ENCODE measurements at regions not wholly inside any gene's neighbourhood (a gene's known extent, or its start where the extent isn't known, plus 50 kb on each side); places are given as distances from the start of the nearest gene placed in this dataset.

DNA sequence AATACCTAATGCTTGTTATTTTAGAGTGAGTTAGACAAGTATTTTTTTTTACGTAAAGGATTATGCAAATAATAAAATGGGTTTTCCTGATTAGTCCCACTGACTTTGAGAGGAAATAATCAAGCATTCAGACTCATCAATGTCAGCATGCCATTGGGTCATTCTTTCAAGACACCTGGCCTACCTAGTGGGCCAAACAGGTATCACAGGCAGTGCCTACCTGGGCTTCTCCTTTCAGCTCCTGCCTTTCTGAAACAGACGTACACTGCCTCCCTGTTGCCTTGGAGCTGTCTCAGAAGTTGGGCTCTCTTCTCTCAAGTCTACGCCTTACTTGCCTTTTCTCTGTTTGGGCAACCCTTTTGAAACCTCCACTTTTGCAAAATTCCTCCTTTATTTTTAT lies 545.6 kb downstream of the SNAPC1 start:
- DNase-seq, result no peak

GRCh38 chr14:62308316-62308715 lies 546.1 kb downstream of the SNAPC1 start:
- DNase-seq, result no peak

DNA sequence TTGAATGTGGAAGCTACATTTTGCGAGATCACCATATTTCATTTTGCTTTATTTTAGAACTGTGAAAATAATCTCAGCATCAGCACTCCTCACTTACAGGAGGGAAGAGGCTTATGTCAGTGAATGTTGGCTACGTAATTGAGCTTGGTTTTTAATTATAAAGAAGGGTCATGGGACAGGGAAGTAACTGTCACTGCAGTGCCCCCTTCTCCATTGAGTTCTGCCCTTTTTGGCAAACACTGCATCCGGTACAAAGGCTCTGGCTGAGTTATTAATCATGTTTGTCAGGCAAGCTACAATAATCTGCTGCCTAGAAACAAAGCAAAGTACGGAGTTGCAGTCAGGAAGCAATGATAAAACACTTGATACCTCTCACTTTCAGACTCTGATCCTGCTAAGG lies 546.7 kb downstream of the SNAPC1 start:
- DNase-seq, result no peak

DNA sequence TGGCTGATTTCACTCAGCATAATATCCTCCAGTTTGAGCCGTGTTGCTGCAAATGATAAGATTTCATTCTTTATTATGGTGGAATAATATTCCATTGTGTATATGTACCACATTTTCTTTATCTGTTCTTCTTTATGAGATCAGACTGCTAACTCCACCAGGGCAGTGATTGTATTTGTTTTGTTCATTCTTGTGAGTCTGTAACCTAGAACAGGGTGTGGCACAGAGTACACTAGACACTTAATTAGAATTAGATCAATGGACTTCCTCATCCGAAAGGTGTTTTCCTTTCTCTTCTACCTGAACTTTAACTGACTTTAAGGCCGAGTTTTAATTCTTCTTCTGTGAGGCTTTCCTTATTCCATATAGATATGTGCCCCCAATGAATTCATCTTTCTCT lies 551.0 kb downstream of the SNAPC1 start:
- DNase-seq, result no peak

DNA sequence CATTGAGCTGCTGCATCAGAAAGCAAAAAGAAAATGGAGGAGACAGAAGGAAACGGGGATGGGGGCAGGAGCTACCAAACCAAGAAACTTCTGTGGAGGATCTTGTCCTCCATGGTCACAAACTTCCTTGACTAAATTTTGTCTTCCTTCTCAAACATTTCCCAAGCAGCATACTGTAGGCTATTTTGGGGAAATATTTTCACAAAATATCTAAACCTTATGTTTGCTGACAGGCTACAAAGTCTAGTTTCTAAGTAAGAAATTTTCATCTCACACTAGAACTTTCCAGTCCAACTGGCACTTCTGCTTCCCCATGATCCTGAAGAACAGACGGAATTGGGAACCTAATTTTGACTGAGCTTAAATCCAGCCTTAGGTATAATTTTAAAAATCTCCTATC lies 552.0 kb downstream of the SNAPC1 start:
- no peak for DNase-seq

DNA sequence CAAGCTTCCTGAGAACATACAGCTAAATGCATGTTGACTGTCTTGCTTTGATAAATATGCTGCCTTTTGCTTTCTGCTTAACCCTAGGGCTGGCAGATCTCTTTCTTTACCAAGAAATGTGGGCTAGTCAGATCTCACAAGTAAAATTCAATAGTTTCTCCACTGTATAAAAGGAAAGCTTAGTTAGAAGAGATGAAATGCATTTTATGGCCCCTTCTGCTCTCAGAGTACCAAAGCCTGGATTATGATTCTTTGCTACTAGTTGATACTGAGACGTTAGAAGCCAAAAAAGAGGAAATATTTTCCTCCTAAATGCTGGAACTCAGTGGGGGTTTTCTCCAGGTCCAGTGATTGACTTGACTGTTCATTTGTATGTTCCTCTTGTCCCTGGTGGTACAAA lies 552.7 kb downstream of the SNAPC1 start:
- no peak for DNase-seq

DNA sequence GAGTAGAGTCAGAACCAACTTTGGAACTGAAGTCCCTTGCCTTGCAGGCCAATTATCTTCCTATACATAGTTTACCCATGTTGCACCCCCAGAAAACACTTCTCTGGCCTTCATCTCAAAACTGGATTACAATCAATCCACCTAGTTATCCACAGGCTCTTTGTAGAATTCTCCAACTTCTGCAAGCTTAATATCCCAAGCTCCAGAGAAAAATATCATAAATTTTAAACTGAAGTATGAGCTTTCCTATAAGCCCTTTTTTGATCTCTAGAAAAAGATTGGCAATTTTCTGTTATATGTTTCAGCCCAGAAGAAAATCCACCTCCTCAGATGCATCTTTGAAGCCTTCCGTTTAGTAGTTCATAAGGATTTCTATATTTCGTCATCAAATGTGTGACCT lies 553.4 kb downstream of the SNAPC1 start:
- DNase-seq, result no peak

DNA sequence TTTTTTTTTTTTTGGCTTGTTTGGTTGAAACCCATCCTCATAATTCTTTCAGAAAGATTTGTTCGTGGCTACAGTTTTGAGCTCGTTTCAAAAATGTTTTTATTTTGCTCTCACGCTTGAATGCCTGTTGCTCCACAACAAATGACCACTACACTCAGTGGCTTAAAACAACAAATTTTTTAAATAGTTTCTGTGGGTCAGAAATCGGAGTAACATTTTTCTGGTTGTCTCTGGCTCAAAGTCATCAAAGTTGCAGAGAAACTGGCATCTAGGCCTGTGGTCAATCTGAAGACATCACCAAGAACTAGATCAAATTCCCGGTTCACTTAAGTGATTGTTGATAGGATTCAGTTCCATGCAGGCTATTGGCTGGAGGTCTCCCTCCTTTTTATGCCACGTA lies 560.0 kb downstream of the SNAPC1 start:
- DNase-seq, result no peak

- no peak for DNase-seq
These were observed 567.2 kb downstream of the SNAPC1 start for GRCh38 chr14:62329427-62329826.

GRCh38 chr14:62347562-62348011 lies 585.4 kb downstream of the SNAPC1 start:
- no peak for DNase-seq

- DNase-seq, result no peak
These were observed 595.1 kb downstream of the SNAPC1 start for GRCh38 chr14:62357362-62357761.

- no peak for DNase-seq
These were observed 601.9 kb downstream of the SNAPC1 start for GRCh38 chr14:62364161-62364560.

DNA sequence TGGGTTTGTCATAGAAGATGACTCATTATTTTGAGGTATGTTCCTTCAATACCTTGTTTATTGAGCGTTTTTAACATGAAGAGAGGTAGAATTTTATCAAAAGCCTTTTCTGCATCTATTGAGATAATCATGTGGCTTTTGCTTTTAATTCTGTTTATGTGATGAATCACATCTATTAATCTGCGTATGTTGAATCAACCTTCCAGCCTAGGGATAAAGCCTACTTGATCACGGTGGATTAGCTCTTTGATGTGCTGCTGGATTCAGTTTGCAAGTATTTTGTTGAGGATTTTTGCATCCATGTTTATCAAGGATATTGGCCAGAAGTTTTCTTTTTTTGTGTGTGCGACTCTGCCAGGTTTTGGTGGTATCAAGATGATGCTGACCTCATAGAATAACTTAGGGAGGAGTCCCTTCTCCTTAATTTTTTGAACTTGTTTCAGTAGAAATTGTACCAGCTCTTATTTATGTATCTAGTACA lies 602.6 kb downstream of the SNAPC1 start:
- no peak for DNase-seq

DNA sequence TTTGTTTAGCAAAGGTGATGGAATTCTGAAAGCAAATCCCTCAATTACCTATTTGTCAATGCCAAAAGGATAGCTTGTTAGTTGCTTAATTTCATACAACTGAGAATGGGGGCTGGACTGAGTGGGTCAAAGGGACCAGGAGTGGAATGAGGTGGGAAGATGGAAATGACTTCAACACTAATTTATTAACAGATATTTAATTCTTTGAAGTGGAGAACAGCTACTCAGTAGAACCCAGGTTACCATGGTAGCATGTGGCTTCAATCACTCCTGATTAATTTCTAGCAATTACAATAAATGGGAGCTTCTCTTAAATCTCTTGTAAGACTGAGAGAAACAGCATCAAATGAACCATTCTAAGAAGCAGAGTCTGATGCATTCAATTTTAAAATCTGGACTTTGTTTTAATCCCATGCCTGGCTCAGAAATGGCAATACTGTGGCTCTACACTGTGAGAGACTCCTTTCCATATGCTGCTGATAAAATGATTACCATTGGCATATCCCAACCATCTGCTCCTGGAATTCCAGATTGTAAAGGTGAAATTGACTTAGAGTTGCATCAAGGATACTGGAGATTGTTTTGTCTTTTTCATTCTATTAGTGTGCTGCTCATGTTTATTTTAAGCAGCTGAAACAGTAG lies 607.8 kb downstream of the SNAPC1 start:
- no peak for DNase-seq

DNA sequence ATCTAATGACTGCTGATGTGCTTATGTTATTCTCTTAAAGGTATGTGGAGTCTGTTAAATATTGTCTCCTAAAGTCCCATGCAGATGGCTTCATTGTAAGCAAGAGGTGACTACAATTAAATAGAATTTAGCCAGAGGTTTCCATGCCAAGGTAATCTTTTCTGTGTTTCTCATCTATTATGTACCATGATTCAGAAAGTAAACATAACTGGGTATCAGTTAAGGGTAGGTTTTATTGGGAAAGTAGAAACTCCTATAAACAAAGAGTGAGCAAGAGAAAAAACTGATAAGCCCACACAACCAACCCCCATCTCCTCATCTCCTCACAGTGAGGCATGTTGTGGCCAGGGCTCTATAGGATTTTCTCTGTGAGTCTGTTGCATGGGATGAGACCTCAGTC lies 611.7 kb downstream of the SNAPC1 start:
- no peak for DNase-seq

- no peak for DNase-seq
These were observed 615.8 kb downstream of the SNAPC1 start for GRCh38 chr14:62378057-62378456.

GRCh38 chr14:62381311-62382070 lies 619.3 kb downstream of the SNAPC1 start:
- no peak for DNase-seq

GRCh38 chr14:62409169-62409568 lies 636.1 kb downstream of the KCNH5 start:
- no peak for DNase-seq

DNA sequence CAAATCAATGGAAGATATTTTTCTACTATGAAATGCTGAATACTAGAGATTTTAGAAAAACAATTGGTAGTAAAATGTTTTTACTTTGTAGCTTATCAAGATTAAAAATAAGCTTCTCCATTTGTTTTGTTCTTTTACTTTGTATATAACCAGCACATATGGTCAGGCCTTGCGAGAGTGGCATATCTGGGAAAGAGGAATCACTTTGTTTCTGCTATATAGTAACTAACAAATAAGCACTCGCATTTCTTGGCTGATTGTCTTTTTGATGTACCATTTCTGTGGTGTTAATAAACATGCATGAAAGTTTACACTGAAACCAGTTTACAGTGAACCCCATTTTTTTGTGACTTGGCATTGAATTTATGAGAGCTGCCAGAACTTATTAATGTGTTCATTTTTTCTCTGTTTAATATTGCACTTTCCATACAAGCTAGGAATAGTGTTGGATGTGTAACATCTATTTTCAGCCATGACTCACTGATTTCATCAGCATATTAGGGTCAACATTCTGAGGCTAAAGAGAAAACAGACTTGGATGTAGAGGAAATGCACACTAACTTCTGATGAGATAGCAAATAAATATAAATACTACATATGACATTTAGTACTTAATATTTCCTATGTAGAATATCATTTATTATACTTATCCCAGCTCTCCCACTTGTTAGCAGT lies 635.5 kb downstream of the KCNH5 start:
- no peak for DNase-seq

DNA sequence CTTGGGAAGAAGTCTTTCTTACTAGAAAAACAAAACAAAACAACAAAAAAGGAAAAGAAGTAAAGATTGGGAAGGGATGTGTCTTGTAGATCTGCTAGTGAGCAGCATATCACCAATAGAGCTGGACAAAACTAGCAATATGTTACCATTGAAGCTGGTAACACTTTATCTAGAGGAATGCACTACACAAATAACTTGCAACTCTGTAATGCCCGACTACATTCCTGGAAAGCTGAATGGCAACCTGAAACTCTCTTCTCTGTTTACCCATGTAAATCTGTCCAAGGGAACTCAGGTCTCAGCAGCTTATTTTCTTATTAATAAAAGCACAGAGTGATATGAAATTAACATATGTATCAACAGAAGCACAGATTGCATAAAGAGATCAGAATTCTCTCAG lies 624.4 kb downstream of the KCNH5 start:
- DNase-seq, result no peak

GRCh38 chr14:62428429-62429203 lies 616.6 kb downstream of the KCNH5 start:
- DNase-seq, result no peak

GRCh38 chr14:62429683-62430082 lies 615.6 kb downstream of the KCNH5 start:
- no peak for DNase-seq

DNA sequence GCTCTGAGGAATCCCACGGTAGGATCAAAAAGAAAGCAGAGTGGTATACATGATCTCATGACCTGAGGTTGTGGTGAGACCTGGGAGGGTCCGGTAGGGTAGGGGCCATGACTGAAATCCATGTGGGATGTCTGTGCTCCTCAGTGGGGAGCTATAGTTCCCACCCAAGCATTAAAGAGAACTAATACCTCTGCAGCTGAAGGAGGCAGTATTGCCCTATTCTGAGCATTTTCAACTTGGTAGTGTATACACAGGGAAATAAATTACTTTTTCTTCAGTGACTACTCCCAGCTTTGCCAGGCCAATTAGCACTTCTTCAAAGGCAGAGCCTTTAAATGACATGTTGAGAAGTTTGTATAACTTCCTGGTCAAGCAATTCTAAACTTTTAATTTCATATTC lies 613.8 kb downstream of the KCNH5 start:
- DNase-seq, result no peak

Measured in activated gamma-delta T cell (primary cell).